ENCODE measurements at regions not wholly inside any gene's neighbourhood (a gene's known extent, or its start where the extent isn't known, plus 50 kb on each side); places are given as distances from the start of the nearest gene placed in this dataset.

GRCh38 chr12:28089338-28089737 lies 100.9 kb upstream of the CCDC91 start:
- no peaks in the 10 kb centered on the region for H3K79me2 ChIP-seq (ENCODE audit: insufficient read depth, low read length)
- no peak overlapping the region for H3K4me3 ChIP-seq (replicated peaks in 1 of 3; ENCODE audit: low read depth in 2 of 3, low read length in 3 of 3)
- H3K9me3 ChIP-seq (replicated peaks in 1 of 2; ENCODE audit: control insufficient read depth in 1 of 2, insufficient read depth in 1 of 2, low read length in 2 of 2): no peaks in the 10 kb centered on the region
- H3K9me3 Mint-ChIP-seq: peaks cover 0 to 5% (median 0%) of the 10 kb centered on the region in 7 donors
- intact Hi-C loops (cut with micrococcal nuclease): no loop called here
- H4K20me1 ChIP-seq (ENCODE audit: insufficient read depth, low read length): no peaks in the 10 kb centered on the region
- no peaks in the 10 kb centered on the region for H3K4me1 Mint-ChIP-seq
- no peak overlapping the region for H2AFZ ChIP-seq (ENCODE audit: insufficient read depth, low read depth, low read length, poor library complexity, severe bottlenecking)
- H3K4me2 ChIP-seq (replicated peaks; ENCODE audit: extremely low read depth, low read length, poor library complexity, severe bottlenecking): no peak overlapping the region
- no peak overlapping the region for H3K4me3 Mint-ChIP-seq
- H3K27me3 Mint-ChIP-seq (ENCODE audit: low read depth in 3 of 3): peaks cover 0 to 6% (median 3%) of the 10 kb centered on the region in 3 donors
- TF ChIP-seq CTCF (IDR thresholded peaks at IDR 0.05): no peak
- no peak overlapping the region for H3K9ac ChIP-seq (ENCODE audit: insufficient read depth, low read length, poor library complexity, severe bottlenecking)
- peaks cover 0 to 3% of the 10 kb centered on the region in 2 donors for H3K27me3 ChIP-seq (ENCODE audit: control insufficient read depth in 2 of 2, insufficient read depth in 2 of 2, low read length in 2 of 2)
- no peaks in the 10 kb centered on the region for H3K36me3 ChIP-seq (replicated peaks in 1 of 2; ENCODE audit: control insufficient read depth in 1 of 2, insufficient read depth in 2 of 2, low read length in 2 of 2)
- H3K27ac Mint-ChIP-seq: no peak overlapping the region
- no peak for DNase-seq
- H3K27ac ChIP-seq (ENCODE audit: low read depth in 1 of 2, low read length in 2 of 2): no peak overlapping the region
- no peaks in the 10 kb centered on the region for H3K4me1 ChIP-seq (ENCODE audit: control insufficient read depth in 1 of 2, insufficient read depth in 2 of 2, low read length in 2 of 2)
- H3K36me3 Mint-ChIP-seq: no peaks in the 10 kb centered on the region
- no CpG with 5 or more reads among the region's 5 CpGs for WGBS (ENCODE audit: insufficient coverage)

GRCh38 chr12:28090835-28091234 lies 99.4 kb upstream of the CCDC91 start:
- intact Hi-C loops (cut with micrococcal nuclease): no loop called here
- H3K9me3 Mint-ChIP-seq: peaks cover 0 to 4% (median 0%) of the 10 kb centered on the region in 7 donors
- WGBS (ENCODE audit: insufficient coverage): no CpG with 5 or more reads among the region's 3 CpGs

More at GRCh38 chr12:28090835-28091234, 99.4 kb upstream of the CCDC91 start:
- no peak overlapping the region for H3K4me3 Mint-ChIP-seq
- Histone ChIP-seq H3K36me3 (replicated peaks in 1 of 2; ENCODE audit: control insufficient read depth in 1 of 2, insufficient read depth in 2 of 2, low read length in 2 of 2) (no peaks in the 10 kb centered on the region), H3K27ac (ENCODE audit: low read depth in 1 of 2, low read length in 2 of 2) (no peak overlapping the region), H3K79me2 (ENCODE audit: insufficient read depth, low read length) (no peaks in the 10 kb centered on the region), H3K9ac (ENCODE audit: insufficient read depth, low read length, poor library complexity, severe bottlenecking) (no peak overlapping the region), H2AFZ (ENCODE audit: insufficient read depth, low read depth, low read length, poor library complexity, severe bottlenecking) (no peak overlapping the region), H3K4me2 (replicated peaks; ENCODE audit: extremely low read depth, low read length, poor library complexity, severe bottlenecking) (no peak overlapping the region), H3K27me3 (ENCODE audit: control insufficient read depth in 2 of 2, insufficient read depth in 2 of 2, low read length in 2 of 2) (peaks cover 0 to 3% of the 10 kb centered on the region in 2 donors), H4K20me1 (ENCODE audit: insufficient read depth, low read length) (no peaks in the 10 kb centered on the region), H3K4me1 (ENCODE audit: control insufficient read depth in 1 of 2, insufficient read depth in 2 of 2, low read length in 2 of 2) (no peaks in the 10 kb centered on the region), H3K4me3 (replicated peaks in 1 of 3; ENCODE audit: low read depth in 2 of 3, low read length in 3 of 3) (no peak overlapping the region), H3K9me3 (replicated peaks in 1 of 2; ENCODE audit: control insufficient read depth in 1 of 2, insufficient read depth in 1 of 2, low read length in 2 of 2) (no peaks in the 10 kb centered on the region)
- H3K4me1 Mint-ChIP-seq: no peaks in the 10 kb centered on the region
- DNase-seq: no peak
- no peak for TF ChIP-seq CTCF (IDR thresholded peaks at IDR 0.05)
- H3K36me3 Mint-ChIP-seq: no peaks in the 10 kb centered on the region
- H3K27me3 Mint-ChIP-seq (ENCODE audit: low read depth in 3 of 3): peaks cover 0 to 5% (median 3%) of the 10 kb centered on the region in 3 donors
- no peak overlapping the region for H3K27ac Mint-ChIP-seq
